ENCODE measurements at regions not wholly inside any gene's neighbourhood (a gene's known extent, or its start where the extent isn't known, plus 50 kb on each side); places are given as distances from the start of the nearest gene placed in this dataset.

- TF ChIP-seq CTCF (IDR thresholded peaks at IDR 0.05) (no peak), POLR2AphosphoS5 (IDR thresholded peaks at IDR 0.05; ENCODE audit: low read depth, low read length) (no peak), SIN3A (IDR thresholded peaks at IDR 0.05; ENCODE audit: borderline replicate concordance, insufficient read depth, low read depth, low read length) (no peak)
Observed at GRCh38 chr9:115520646-115521045, 402.7 kb upstream of the TNC start.
